OCI-LY1 (cell line): ENCODE measurements at regions not wholly inside any gene's neighbourhood (a gene's known extent, or its start where the extent isn't known, plus 50 kb on each side); places are given as distances from the start of the nearest gene placed in this dataset.
"Not testable (repeated sequence)": the region's sequence is repeated elsewhere in the genome, so short reads cannot be mapped to it uniquely, and the experiment has no call there.

ENCODE experiments used
- H2AFZ ChIP-seq: fragments of 200-600 bp; sonication (generic), shearing (Covaris generic); 2 replicates; pipeline ENCODE4 v1.6.0; 2014; ENCODE audit warnings: antibody characterized with exemption, mild to moderate bottlenecking, low read length
- H3F3A ChIP-seq: fragments of 200-600 bp; sonication (generic), shearing (Covaris generic); 2 replicates; pipeline ENCODE4 v1.6.0; 2014; ENCODE audit warnings: mild to moderate bottlenecking, antibody characterized with exemption, low read length, moderate library complexity; ENCODE audit not compliant: insufficient read depth
- H3K27ac ChIP-seq: fragments of 200-600 bp; sonication (generic); 2 replicates; pipeline ENCODE4 v1.5.1; 2014; ENCODE audit warnings: low read length, mixed run types, mild to moderate bottlenecking, low read depth; ENCODE audit not compliant: poor library complexity, severe bottlenecking
- H3K27me3 ChIP-seq: fragments of 200-600 bp; sonication (generic); 2 replicates; pipeline ENCODE4 v1.6.0; 2014; ENCODE audit warnings: antibody characterized with exemption, mild to moderate bottlenecking, low read length, moderate library complexity; ENCODE audit not compliant: insufficient read depth
- H3K36me3 ChIP-seq: fragments of 200-600 bp; sonication (generic); 2 replicates; pipeline ENCODE4 v1.6.1; 2014; ENCODE audit warnings: mild to moderate bottlenecking, antibody characterized with exemption, low read length, moderate library complexity, mixed read lengths; ENCODE audit not compliant: insufficient read depth
- H3K4me1 ChIP-seq: fragments of 200-600 bp; sonication (generic); 2 replicates; pipeline ENCODE4 v1.5.1; 2014; ENCODE audit warnings: mild to moderate bottlenecking, low read length, moderate library complexity; ENCODE audit not compliant: insufficient read depth, severe bottlenecking
- H3K4me2 ChIP-seq: fragments of 200-600 bp; sonication (generic), shearing (Covaris generic); 2 replicates; pipeline ENCODE4 v1.6.1; 2014; ENCODE audit warnings: low read length
- H3K4me3 ChIP-seq: fragments of 200-600 bp; sonication (generic); 2 replicates; pipeline ENCODE4 v1.5.1; 2014; ENCODE audit warnings: low read length, low read depth, mild to moderate bottlenecking, mixed read lengths; ENCODE audit not compliant: poor library complexity, severe bottlenecking
- H3K79me2 ChIP-seq: fragments of 200-600 bp; shearing (Covaris generic); 2 replicates; pipeline ENCODE4 v1.6.1; 2016; ENCODE audit warnings: mixed run types, low read length, mixed read lengths; ENCODE audit not compliant: insufficient read depth
- H3K9ac ChIP-seq: fragments of 200-600 bp; sonication (generic), shearing (Covaris generic); 2 replicates; pipeline ENCODE4 v1.6.1; 2014; ENCODE audit warnings: mild to moderate bottlenecking, low read length, mixed read lengths
- H3K9me2 ChIP-seq: fragments of 200-600 bp; sonication (generic), shearing (Covaris generic); 2 replicates; pipeline ENCODE4 v1.6.1; 2014; ENCODE audit warnings: low read depth, mild to moderate bottlenecking, low read length, mixed read lengths
- H3K9me3 ChIP-seq: fragments of 200-600 bp; shearing (Covaris generic); 2 replicates; pipeline ENCODE4 v1.6.1; 2014; ENCODE audit warnings: low read length, mixed read lengths
- H4K20me1 ChIP-seq: fragments of 200-600 bp; sonication (generic), shearing (Covaris generic); 2 replicates; pipeline ENCODE4 v1.6.0; 2016; ENCODE audit warnings: mild to moderate bottlenecking, low read length; ENCODE audit not compliant: insufficient read depth
- CTCF ChIP-seq: fragments of 200-600 bp; sonication (generic), shearing (Covaris generic); IDR thresholded peaks from 2 replicates; pipeline ENCODE4 v1.5.1; 2017; ENCODE audit warnings: mild to moderate bottlenecking, antibody characterized with exemption, low read length, moderate library complexity, mixed read lengths
- EZH2 ChIP-seq: fragments of 200-600 bp; sonication (generic), shearing (Covaris generic); IDR thresholded peaks from 2 replicates; pipeline ENCODE4 v1.8.0; 2017; ENCODE audit warnings: borderline replicate concordance, mixed run types, mild to moderate bottlenecking, antibody characterized with exemption, low read length, moderate library complexity, mixed read lengths

GRCh38 chr6:168170841-168171601, 92.0 kb upstream of the FRMD1 start:
- Histone ChIP-seq H3K4me2 (no peak overlapping the region), H3K4me1 (no peaks in the 10 kb centered on the region), H4K20me1 (no peaks in the 10 kb centered on the region), H2AFZ (no peak overlapping the region), H3K36me3 (no peaks in the 10 kb centered on the region), H3K9me3 (no peaks in the 10 kb centered on the region), H3F3A (no peaks in the 10 kb centered on the region), H3K9ac (no peak overlapping the region), H3K79me2 (no peaks in the 10 kb centered on the region), H3K27me3 (no peaks in the 10 kb centered on the region), H3K27ac (no peak overlapping the region), H3K9me2 (no peaks in the 10 kb centered on the region), H3K4me3 (no peak overlapping the region)
- TF ChIP-seq CTCF (no peak), EZH2 (no peak)

GRCh38 chr6:168169624-168170023, 90.6 kb upstream of the FRMD1 start:
- H2AFZ ChIP-seq: no peak overlapping the region
- no peaks in the 10 kb centered on the region for H4K20me1 ChIP-seq
- no peaks in the 10 kb centered on the region for H3K27me3 ChIP-seq
- no peaks in the 10 kb centered on the region for H3F3A ChIP-seq
- no peaks in the 10 kb centered on the region for H3K9me2 ChIP-seq
- no peaks in the 10 kb centered on the region for H3K9me3 ChIP-seq
- H3K36me3 ChIP-seq: no peaks in the 10 kb centered on the region
- H3K4me1 ChIP-seq: no peaks in the 10 kb centered on the region
- H3K27ac ChIP-seq: no peak overlapping the region
- no peak overlapping the region for H3K9ac ChIP-seq
- no peaks in the 10 kb centered on the region for H3K79me2 ChIP-seq
- H3K4me2 ChIP-seq: no peak overlapping the region
- no peak overlapping the region for H3K4me3 ChIP-seq
- TF ChIP-seq EZH2 (no peak), CTCF (no peak)

GRCh38 chr6:168168936-168169335, 89.9 kb upstream of the FRMD1 start:
- not testable (repeated sequence) for H3K27ac ChIP-seq, H3K4me2 ChIP-seq, H3K4me3 ChIP-seq, H2AFZ ChIP-seq, H4K20me1 ChIP-seq, H3K79me2 ChIP-seq, H3K27me3 ChIP-seq, H3K4me1 ChIP-seq, H3K9me3 ChIP-seq, H3K36me3 ChIP-seq, H3F3A ChIP-seq, H3K9ac ChIP-seq, H3K9me2 ChIP-seq

GRCh38 chr6:168168330-168168729, 89.3 kb upstream of the FRMD1 start:
- H2AFZ ChIP-seq, H3K9me3 ChIP-seq, H3K4me1 ChIP-seq, H3K9me2 ChIP-seq, H3K36me3 ChIP-seq, H3K79me2 ChIP-seq, H3F3A ChIP-seq, H3K9ac ChIP-seq, H4K20me1 ChIP-seq, H3K27me3 ChIP-seq, H3K27ac ChIP-seq, H3K4me3 ChIP-seq, H3K4me2 ChIP-seq: not testable (repeated sequence)
